ENCODE measurements at regions not wholly inside any gene's neighbourhood (a gene's known extent, or its start where the extent isn't known, plus 50 kb on each side); places are given as distances from the start of the nearest gene placed in this dataset.

DNA sequence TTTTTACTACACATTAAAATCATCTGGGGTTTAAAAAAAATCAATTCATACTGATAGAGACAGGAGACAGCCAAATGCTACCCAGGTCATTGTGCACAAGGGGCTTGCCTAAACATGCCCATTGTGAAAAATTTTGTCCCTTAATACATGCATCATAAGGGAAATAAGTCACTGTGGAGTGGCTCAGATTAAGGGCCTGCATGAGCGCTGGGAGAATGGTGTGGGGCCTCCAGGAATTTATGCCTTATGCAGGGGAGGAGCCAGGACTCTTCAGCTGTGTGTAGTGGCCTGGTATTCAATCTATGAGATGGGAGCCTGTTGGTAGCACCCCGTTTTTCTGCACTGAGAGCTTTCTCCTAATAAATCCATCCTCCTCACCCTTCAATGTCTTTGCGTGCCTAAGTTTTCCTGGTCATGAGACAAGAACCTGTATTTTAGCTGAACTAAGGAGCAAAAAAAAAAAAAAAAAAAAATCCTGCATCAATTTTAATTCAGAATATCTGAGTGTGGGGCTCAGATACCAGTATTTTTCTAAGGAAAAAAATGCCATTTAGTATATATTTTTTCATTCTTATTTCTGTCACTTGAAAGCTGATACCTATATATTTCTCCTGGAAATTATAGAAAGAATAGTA is 997.6 kb upstream of the ATXN8OS start:
- no peak for TF ChIP-seq CTCF (IDR thresholded peaks at IDR 0.05)
- Mint-ChIP-seq H3K4me3 (no peak overlapping the region), H3K9me3 (peaks cover 36% of the 10 kb centered on the region), H3K27ac (no peak overlapping the region), H3K4me1 (ENCODE audit: low read depth) (no peaks in the 10 kb centered on the region), H3K27me3 (ENCODE audit: insufficient read depth) (no peaks in the 10 kb centered on the region; the same call in 1 of the 2 replicates), H3K36me3 (ENCODE audit: low read depth) (no peaks in the 10 kb centered on the region)
- no peak for DNase-seq

GRCh38 chr13:69108486-69108885 is 999.1 kb upstream of the ATXN8OS start:
- Mint-ChIP-seq H3K27ac (no peak overlapping the region), H3K36me3 (ENCODE audit: low read depth) (no peaks in the 10 kb centered on the region), H3K4me3 (no peak overlapping the region), H3K27me3 (ENCODE audit: insufficient read depth) (no peaks in the 10 kb centered on the region; the same call in 1 of the 2 replicates), H3K4me1 (ENCODE audit: low read depth) (no peaks in the 10 kb centered on the region), H3K9me3 (peaks cover 47% of the 10 kb centered on the region)
- no peak for DNase-seq
- no peak for TF ChIP-seq CTCF (IDR thresholded peaks at IDR 0.05)

DNA sequence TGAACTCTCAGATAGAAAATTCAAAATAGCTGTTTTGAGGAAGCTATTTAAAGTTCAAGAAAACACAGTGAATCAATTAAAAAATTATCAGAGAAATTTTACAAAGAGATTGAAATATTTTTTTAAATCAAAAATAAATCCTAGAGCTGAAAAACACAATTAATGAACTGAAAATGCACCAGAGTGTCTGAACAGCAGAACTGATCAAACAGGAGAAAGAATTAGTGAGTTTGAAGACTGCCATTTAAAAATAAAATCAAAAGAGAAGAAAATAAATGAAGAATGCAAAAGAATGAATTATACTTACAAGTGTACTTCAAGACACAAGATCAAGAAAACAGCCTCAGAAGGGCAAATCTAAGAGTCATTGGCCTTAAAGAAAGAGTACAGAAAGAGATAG is 1000.2 kb upstream of the ATXN8OS start:
- H3K4me1 Mint-ChIP-seq (ENCODE audit: low read depth), result no peaks in the 10 kb centered on the region
- TF ChIP-seq CTCF (IDR thresholded peaks at IDR 0.05), result no peak
- no peak for DNase-seq
- no peaks in the 10 kb centered on the region for H3K36me3 Mint-ChIP-seq (ENCODE audit: low read depth)
- H3K4me3 Mint-ChIP-seq, result no peak overlapping the region
- H3K27ac Mint-ChIP-seq, result no peak overlapping the region
- H3K9me3 Mint-ChIP-seq, result peaks cover 54% of the 10 kb centered on the region
- no peaks in the 10 kb centered on the region; the same call in 1 of the 2 replicates for H3K27me3 Mint-ChIP-seq (ENCODE audit: insufficient read depth)

DNA sequence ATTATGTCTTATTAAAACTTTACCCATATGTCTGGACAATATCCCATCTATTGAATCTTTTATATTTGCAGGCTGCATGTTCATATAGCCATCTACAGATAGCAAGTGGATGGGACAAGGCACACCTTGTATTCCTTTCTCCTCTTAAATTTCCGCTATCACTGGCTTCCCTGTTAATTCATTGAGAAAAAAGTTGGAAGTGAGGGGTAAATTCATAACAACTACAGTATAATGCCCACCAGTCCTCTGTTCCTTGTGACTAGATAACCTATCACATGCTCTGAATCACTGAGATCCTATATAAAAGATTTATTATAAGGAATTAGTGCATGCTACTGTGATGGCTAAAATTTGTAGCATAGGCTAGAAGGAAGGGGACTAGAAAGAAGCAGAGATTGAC is 1005.8 kb upstream of the ATXN8OS start:
- H3K4me1 Mint-ChIP-seq (ENCODE audit: low read depth), result no peaks in the 10 kb centered on the region
- no peak overlapping the region for H3K4me3 Mint-ChIP-seq
- H3K27me3 Mint-ChIP-seq (ENCODE audit: insufficient read depth), result no peaks in the 10 kb centered on the region; the same call in 1 of the 2 replicates
- no peak overlapping the region for H3K27ac Mint-ChIP-seq
- peaks cover 30% of the 10 kb centered on the region for H3K9me3 Mint-ChIP-seq
- no peaks in the 10 kb centered on the region for H3K36me3 Mint-ChIP-seq (ENCODE audit: low read depth)
- DNase-seq, result no peak
- no peak for TF ChIP-seq CTCF (IDR thresholded peaks at IDR 0.05)

DNA sequence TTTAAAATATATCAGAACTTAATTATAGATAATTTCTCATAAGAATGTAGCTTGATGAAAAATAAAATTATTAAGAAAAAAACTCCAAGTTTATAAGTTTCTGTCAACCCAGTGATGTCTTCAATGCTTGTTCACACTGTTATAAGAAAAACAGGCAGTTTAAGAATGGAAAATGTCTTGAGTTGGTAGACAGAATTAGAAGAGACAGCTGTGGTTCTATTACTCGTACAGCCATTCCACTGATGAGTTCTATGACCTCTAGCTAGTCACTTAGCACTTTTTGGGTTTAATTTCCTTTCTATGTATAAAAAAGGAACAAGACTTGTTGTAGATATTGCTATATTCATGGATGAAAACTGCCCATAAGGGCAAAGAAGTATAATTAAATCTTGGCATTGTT is 1013.1 kb upstream of the ATXN8OS start:
- DNase-seq, result no peak
- no peak overlapping the region for H3K4me3 Mint-ChIP-seq
- no peak for TF ChIP-seq CTCF (IDR thresholded peaks at IDR 0.05)
- H3K9me3 Mint-ChIP-seq, result peaks cover 23% of the 10 kb centered on the region
- H3K36me3 Mint-ChIP-seq (ENCODE audit: low read depth), result no peaks in the 10 kb centered on the region; the same call in 1 of the 2 replicates
- H3K27ac Mint-ChIP-seq, result no peak overlapping the region
- no peaks in the 10 kb centered on the region for H3K27me3 Mint-ChIP-seq (ENCODE audit: insufficient read depth)
- H3K4me1 Mint-ChIP-seq (ENCODE audit: low read depth), result no peaks in the 10 kb centered on the region
